Inflammatory macrophage treated with lipopolysaccharide for 1 hour (primary cell): ENCODE measurements at regions not wholly inside any gene's neighbourhood (a gene's known extent, or its start where the extent isn't known, plus 50 kb on each side); places are given as distances from the start of the nearest gene placed in this dataset.
"Not testable (repeated sequence)": the region's sequence is repeated elsewhere in the genome, so short reads cannot be mapped to it uniquely, and the experiment has no call there.

Experiments used
- DNase-seq, 2 donors: peaks; one replicate each; pipeline ENCODE4 v3.0.0-alpha.2; 2020 to 2022

DNA sequence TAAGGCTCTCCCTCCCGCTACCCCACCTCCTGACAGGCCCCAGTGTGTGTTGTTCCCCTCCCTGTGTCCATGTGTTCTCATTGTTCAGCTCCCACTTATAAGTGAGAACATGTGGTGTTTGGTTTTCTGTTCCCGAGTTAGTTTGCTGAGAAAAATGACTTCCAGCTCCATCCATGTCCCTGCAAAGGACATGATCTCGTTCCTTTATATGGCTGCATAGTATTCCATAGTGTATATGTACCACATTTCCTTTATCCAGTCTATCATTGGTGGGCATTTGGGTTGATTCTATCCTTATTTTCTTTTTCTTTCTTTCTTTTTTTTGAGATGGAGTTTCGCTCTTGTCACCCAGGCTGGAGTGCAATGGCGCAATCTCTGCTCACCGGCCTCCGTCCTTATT lies 57.8 kb upstream of the RASSF3 start:
- DNase-seq, result not testable (repeated sequence)

- not testable (repeated sequence) for DNase-seq
Measured at GRCh38 chr12:64553689-64554088, 56.6 kb upstream of the RASSF3 start.

DNA sequence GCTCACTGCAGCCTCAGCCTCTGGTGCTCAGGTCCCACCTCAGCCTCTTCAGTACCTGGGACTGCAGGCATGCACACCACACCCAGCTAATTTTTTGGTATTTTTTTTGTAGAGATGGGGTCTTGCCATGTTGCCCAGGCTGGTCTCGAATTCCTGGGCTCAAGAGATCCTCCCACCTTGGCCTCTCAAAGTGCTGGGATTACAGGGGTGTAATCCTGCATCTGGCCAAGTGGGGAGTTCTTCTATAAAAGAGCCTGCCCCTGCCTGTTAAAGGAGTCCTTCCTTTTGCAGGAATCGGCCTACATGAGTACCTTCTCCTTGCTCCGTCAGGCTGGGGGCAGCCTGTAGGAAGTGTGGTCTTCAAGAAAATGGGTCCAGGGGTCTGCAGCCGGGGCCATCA lies 54.1 kb upstream of the RASSF3 start:
- no peak for DNase-seq

DNA sequence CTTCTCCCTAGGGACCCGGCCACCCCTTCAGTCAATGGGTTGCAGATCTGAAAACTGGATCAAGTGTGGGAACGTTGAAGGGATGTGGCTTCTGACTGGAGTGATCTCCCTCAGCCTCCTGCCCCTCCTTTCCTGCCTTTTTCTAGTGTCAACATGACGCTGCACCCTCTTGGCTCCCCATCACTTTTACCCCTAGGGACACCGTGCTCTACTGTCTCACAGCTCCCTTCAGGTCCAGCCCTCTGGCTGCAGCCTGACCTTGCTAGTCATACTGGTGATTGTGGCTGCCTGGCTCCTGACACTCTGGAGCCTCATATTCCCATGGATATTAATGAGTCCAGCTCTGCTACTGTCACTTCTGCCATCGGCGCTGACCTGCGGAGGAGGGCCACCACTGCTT lies 51.5 kb upstream of the RASSF3 start:
- DNase-seq, result no peak

- peak; percentile 76 to 86 for DNase-seq
Measured at GRCh38 chr12:64560396-64561301, 49.6 kb upstream of the RASSF3 start.
